CD14-positive monocyte (primary cell): ENCODE measurements at regions not wholly inside any gene's neighbourhood (a gene's known extent, or its start where the extent isn't known, plus 50 kb on each side); places are given as distances from the start of the nearest gene placed in this dataset. TPM values are rescaled to one million over a fixed set of nuclear protein-coding genes. Genes with fewer than 3 reads are reported as not detected.

Source experiments
- DNase-seq, 3 donors: peaks; one replicate each; pipeline ENCODE4 v3.0.0-alpha.2; 2011 to 2022
- H2AFZ ChIP-seq: 2 replicates; pipeline ENCODE4 v1.6.0; 2012; ENCODE audit warnings: mild to moderate bottlenecking, low read depth, low read length, inconsistent platforms; ENCODE audit not compliant: insufficient read depth, poor library complexity, severe bottlenecking
- H3K27ac ChIP-seq, 2 donors: 1 replicate in 1 of 2; 2 replicates in 1 of 2; pipeline ENCODE4 v1.5.1; 2012 to 2013; ENCODE audit warnings: low read length in 2 of 2, control low read depth in 1 of 2, inconsistent platforms in 1 of 2, low read depth in 1 of 2, mild to moderate bottlenecking in 1 of 2
- H3K27me3 ChIP-seq, 2 donors: one replicate each; pipeline versions ENCODE4 v1.6.0 to v1.6.1; 2011 to 2013; ENCODE audit warnings: low read length in 2 of 2; ENCODE audit not compliant: control insufficient read depth in 2 of 2, insufficient read depth in 2 of 2
- H3K36me3 ChIP-seq, 2 donors: replicated peaks in 1 of 2; 1 replicate in 1 of 2; 2 replicates in 1 of 2; pipeline versions ENCODE4 v1.5.1 to v1.6.1; 2012 to 2013; ENCODE audit warnings: low read length in 2 of 2, control low read depth in 1 of 2, inconsistent platforms in 1 of 2, mild to moderate bottlenecking in 1 of 2; ENCODE audit not compliant: insufficient read depth in 2 of 2, control insufficient read depth in 1 of 2
- H3K4me1 ChIP-seq, 2 donors: 1 replicate in 1 of 2; 2 replicates in 1 of 2; pipeline versions ENCODE4 v1.5.1 to v1.6.1; 2012 to 2013; ENCODE audit warnings: low read length in 2 of 2, control low read depth in 1 of 2, inconsistent platforms in 1 of 2, mild to moderate bottlenecking in 1 of 2, moderate library complexity in 1 of 2; ENCODE audit not compliant: insufficient read depth in 2 of 2, control insufficient read depth in 1 of 2
- H3K4me2 ChIP-seq: replicated peaks from 2 replicates; pipeline ENCODE3; 2012; ENCODE audit warnings: low read length, moderate library complexity, mild to moderate bottlenecking; ENCODE audit not compliant: poor library complexity, severe bottlenecking; ENCODE audit errors: extremely low read depth
- H3K4me3 ChIP-seq, 3 experiments: fragments of 200-600 bp in 1 of 3; sonication (generic) in 1 of 3; replicated peaks in 1 of 3; 1 replicate in 2 of 3; 2 replicates in 1 of 3; pipeline ENCODE4 v1.5.1; 2011 to 2013; ENCODE audit warnings: low read length in 3 of 3, mild to moderate bottlenecking in 3 of 3, control low read depth in 2 of 3, low read depth in 2 of 3, inconsistent platforms in 1 of 3, moderate library complexity in 1 of 3
- H3K79me2 ChIP-seq: 2 replicates; pipeline ENCODE4 v1.6.0; 2012; ENCODE audit warnings: mild to moderate bottlenecking, control low read depth, inconsistent platforms, low read length, moderate library complexity; ENCODE audit not compliant: insufficient read depth
- H3K9ac ChIP-seq: 2 replicates; pipeline ENCODE4 v1.6.0; 2017; ENCODE audit warnings: low read length, mild to moderate bottlenecking; ENCODE audit not compliant: insufficient read depth, poor library complexity, severe bottlenecking
- H3K9me3 ChIP-seq, 2 donors: replicated peaks in 1 of 2; 1 replicate in 1 of 2; 2 replicates in 1 of 2; pipeline versions ENCODE4 v1.5.1 to v1.6.1; 2012 to 2013; ENCODE audit warnings: low read length in 2 of 2, control low read depth in 1 of 2; ENCODE audit not compliant: control insufficient read depth in 1 of 2, insufficient read depth in 1 of 2
- H4K20me1 ChIP-seq: 2 replicates; pipeline ENCODE4 v1.6.0; 2012; ENCODE audit warnings: mild to moderate bottlenecking, low read length, control low read depth, moderate library complexity; ENCODE audit not compliant: insufficient read depth
- H3K27ac Mint-ChIP-seq, 7 donors: one replicate each; pipeline ENCODE4 v1.8.0; 2020; ENCODE audit warnings: mild to moderate bottlenecking in 7 of 7, mixed read lengths in 7 of 7, moderate library complexity in 6 of 7, inconsistent platforms in 2 of 7
- H3K27me3 Mint-ChIP-seq, 3 donors: one replicate each; pipeline ENCODE4 v1.8.0; 2021 to 2022; ENCODE audit warnings: low read depth in 3 of 3, mild to moderate bottlenecking in 3 of 3, mixed read lengths in 3 of 3, moderate library complexity in 3 of 3, inconsistent platforms in 1 of 3
- H3K36me3 Mint-ChIP-seq, 2 donors: one replicate each; pipeline ENCODE4 v1.8.0; 2020; ENCODE audit warnings: mixed read lengths in 2 of 2, inconsistent platforms in 1 of 2, mild to moderate bottlenecking in 1 of 2
- H3K4me1 Mint-ChIP-seq: one replicate; pipeline ENCODE4 v1.8.0; 2020; ENCODE audit warnings: mild to moderate bottlenecking, mixed read lengths
- H3K4me3 Mint-ChIP-seq, 2 donors: one replicate each; pipeline ENCODE4 v1.8.0; 2020; ENCODE audit warnings: mild to moderate bottlenecking in 2 of 2, mixed read lengths in 2 of 2, moderate library complexity in 1 of 2
- H3K9me3 Mint-ChIP-seq, 7 donors: one replicate each; pipeline ENCODE4 v1.8.0; 2020 to 2022; ENCODE audit warnings: mixed read lengths in 7 of 7, mild to moderate bottlenecking in 6 of 7, moderate library complexity in 6 of 7, inconsistent platforms in 2 of 7
- WGBS: methylation state at CpG from one replicate; pipeline ENCODE4 v1.1.5; 2013; ENCODE audit warnings: missing lambda C conversion rate; ENCODE audit not compliant: insufficient coverage; 5-methylcytosine and 5-hydroxymethylcytosine counted together
- intact Hi-C, 2 donors: fragments of 100-400 bp; cut with micrococcal nuclease; formaldehyde crosslinking; loops; one replicate each; pipeline versions ENCODE4 v1.15.0 to v1.15.1; 2023
- small RNA-seq: library from RNA; depleted of rRNA; stranded (forward); fragments of <200 nt; gene quantifications from one replicate; pipeline ENCODE3, GENCODE V24; 2012; ENCODE audit warnings: low read depth; ENCODE audit not compliant: insufficient read length
- TF ChIP-seq, protein P1 (sequence below): fragments of 200-600 bp; IDR thresholded peaks from one replicate; pipeline ENCODE4 v1.8.0; 2022; ENCODE audit warnings: antibody characterized with exemption, mild to moderate bottlenecking

DNA sequence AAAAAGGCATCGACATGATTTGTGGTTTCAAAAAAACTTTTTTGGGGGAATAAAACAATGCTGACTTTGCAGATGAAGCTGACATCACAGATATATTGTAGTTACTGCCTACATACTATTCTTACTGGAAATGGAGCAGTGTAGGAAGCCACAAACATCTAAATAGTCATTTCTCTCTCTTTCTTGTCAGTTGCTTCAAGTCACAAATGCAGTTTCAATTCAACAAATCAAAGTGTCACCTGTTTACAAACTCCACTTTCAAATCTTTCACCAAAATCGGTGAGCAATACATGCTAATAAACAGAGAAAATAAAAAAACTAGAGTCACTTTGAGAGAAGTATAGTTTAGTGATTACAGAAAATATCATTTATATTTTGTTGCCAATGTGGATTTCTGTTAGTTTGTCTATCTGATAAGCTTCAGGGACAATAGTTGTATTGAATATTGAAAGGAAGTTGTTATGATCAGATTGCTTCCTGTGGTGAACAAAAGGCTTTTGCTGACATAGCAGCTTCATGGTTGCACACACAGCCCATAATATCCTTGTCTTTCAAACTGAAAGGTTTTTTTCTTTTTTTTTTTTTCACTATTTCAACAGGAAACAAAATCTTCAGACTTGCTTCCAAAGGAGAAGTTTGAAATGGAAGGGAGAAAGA, 49.7 kb upstream of the PTPN13 start:
- intact Hi-C loops, result no loop called here
- Histone ChIP-seq H3K9ac (no peak overlapping the region), H3K27me3 (peaks cover 24 to 47% of the 10 kb centered on the region in 2 donors), H3K4me2 (no peak overlapping the region), H3K4me3 (no peak overlapping the region), H4K20me1 (no peaks in the 10 kb centered on the region), H3K9me3 (peaks cover 0 to 7% of the 10 kb centered on the region in 2 donors), H3K27ac (no peak overlapping the region), H3K4me1 (no peaks in the 10 kb centered on the region), H3K79me2 (no peaks in the 10 kb centered on the region), H3K36me3 (no peaks in the 10 kb centered on the region), H2AFZ (no peak overlapping the region)
- H3K36me3 Mint-ChIP-seq, result peaks cover 0 to 3% of the 10 kb centered on the region in 2 donors
- WGBS, result no CpG with 5 or more reads among the region's 2 CpGs
- TF ChIP-seq, protein P1, sequence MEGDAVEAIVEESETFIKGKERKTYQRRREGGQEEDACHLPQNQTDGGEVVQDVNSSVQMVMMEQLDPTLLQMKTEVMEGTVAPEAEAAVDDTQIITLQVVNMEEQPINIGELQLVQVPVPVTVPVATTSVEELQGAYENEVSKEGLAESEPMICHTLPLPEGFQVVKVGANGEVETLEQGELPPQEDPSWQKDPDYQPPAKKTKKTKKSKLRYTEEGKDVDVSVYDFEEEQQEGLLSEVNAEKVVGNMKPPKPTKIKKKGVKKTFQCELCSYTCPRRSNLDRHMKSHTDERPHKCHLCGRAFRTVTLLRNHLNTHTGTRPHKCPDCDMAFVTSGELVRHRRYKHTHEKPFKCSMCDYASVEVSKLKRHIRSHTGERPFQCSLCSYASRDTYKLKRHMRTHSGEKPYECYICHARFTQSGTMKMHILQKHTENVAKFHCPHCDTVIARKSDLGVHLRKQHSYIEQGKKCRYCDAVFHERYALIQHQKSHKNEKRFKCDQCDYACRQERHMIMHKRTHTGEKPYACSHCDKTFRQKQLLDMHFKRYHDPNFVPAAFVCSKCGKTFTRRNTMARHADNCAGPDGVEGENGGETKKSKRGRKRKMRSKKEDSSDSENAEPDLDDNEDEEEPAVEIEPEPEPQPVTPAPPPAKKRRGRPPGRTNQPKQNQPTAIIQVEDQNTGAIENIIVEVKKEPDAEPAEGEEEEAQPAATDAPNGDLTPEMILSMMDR, result no peak
- H3K4me3 Mint-ChIP-seq, result peak overlapping the region in 1 of 2 donors; percentile 36
- DNase-seq, result no peak
- peaks cover 9% of the 10 kb centered on the region for H3K4me1 Mint-ChIP-seq
- H3K9me3 Mint-ChIP-seq, result peaks cover 4 to 19% (median 14%) of the 10 kb centered on the region in 7 donors
- no peak overlapping the region for H3K27ac Mint-ChIP-seq
- peaks cover 45 to 69% (median 66%) of the 10 kb centered on the region in 3 donors for H3K27me3 Mint-ChIP-seq

Small RNA genes lying in the stretch of these regions (small RNA-seq; reads per million reads assigned to genes)
- gene MIR4452, result not detected
